ENCODE measurements at regions not wholly inside any gene's neighbourhood (a gene's known extent, or its start where the extent isn't known, plus 50 kb on each side); places are given as distances from the start of the nearest gene placed in this dataset.

- DNase-seq, result no peak
Observed at GRCh38 chr5:159385536-159385935, 55.2 kb upstream of the IL12B start.

- no peak for DNase-seq
Observed at GRCh38 chr5:159386028-159386711, 55.9 kb upstream of the IL12B start.

GRCh38 chr5:159392871-159393270 lies 62.6 kb upstream of the IL12B start:
- no peak for DNase-seq

GRCh38 chr5:159393854-159394274 lies 63.6 kb upstream of the IL12B start:
- DNase-seq, result no peak

- DNase-seq, result no peak
Observed at GRCh38 chr5:159395202-159395601, 64.9 kb upstream of the IL12B start.

- DNase-seq, result no peak
Observed at GRCh38 chr5:159398936-159399335, 68.6 kb upstream of the IL12B start.

GRCh38 chr5:159400476-159400875 lies 70.2 kb upstream of the IL12B start:
- no peak for DNase-seq

GRCh38 chr5:159402311-159402710 lies 72.0 kb upstream of the IL12B start:
- DNase-seq, result no peak

GRCh38 chr5:159402856-159403255 lies 72.6 kb upstream of the IL12B start:
- DNase-seq, result no peak

GRCh38 chr5:159403906-159404681 lies 73.8 kb upstream of the IL12B start:
- DNase-seq, result no peak

GRCh38 chr5:159405611-159406031 lies 75.3 kb upstream of the IL12B start:
- no peak for DNase-seq

- no peak for DNase-seq
Observed at GRCh38 chr5:159406571-159406970, 76.3 kb upstream of the IL12B start.

GRCh38 chr5:159409801-159410200 lies 79.5 kb upstream of the IL12B start:
- no peak for DNase-seq

GRCh38 chr5:159410480-159410879 lies 80.2 kb upstream of the IL12B start:
- no peak for DNase-seq

GRCh38 chr5:159411115-159411514 lies 80.8 kb upstream of the IL12B start:
- DNase-seq, result no peak

GRCh38 chr5:159412284-159413046 lies 82.2 kb upstream of the IL12B start:
- peak; percentile 24 for DNase-seq

- DNase-seq, result no peak
Observed at GRCh38 chr5:159414021-159414420, 83.7 kb upstream of the IL12B start.

- no peak for DNase-seq
Observed at GRCh38 chr5:159415301-159415937, 85.1 kb upstream of the IL12B start.

- DNase-seq, result no peak
Observed at GRCh38 chr5:159416438-159416837, 86.2 kb upstream of the IL12B start.

- no peak for DNase-seq
Observed at GRCh38 chr5:159417170-159417569, 86.9 kb upstream of the IL12B start.

GRCh38 chr5:159419576-159419975 lies 89.3 kb upstream of the IL12B start:
- no peak for DNase-seq

- DNase-seq, result no peak
Observed at GRCh38 chr5:159420940-159421339, 90.7 kb upstream of the IL12B start.

- no peak for DNase-seq
Observed at GRCh38 chr5:159422361-159422760, 92.1 kb upstream of the IL12B start.
